Cardiac muscle cell (in vitro differentiated cells and primary cell): ENCODE measurements at regions not wholly inside any gene's neighbourhood (a gene's known extent, or its start where the extent isn't known, plus 50 kb on each side); places are given as distances from the start of the nearest gene placed in this dataset.
A peak's percentile ranks its signal among the peaks of the same experiment; 100 is the strongest.

ENCODE experiments used
- DNase-seq, 2 donors: peaks; one replicate each; pipeline versions ENCODE4 v3.0.0 to v3.0.0-alpha.2; 2010 to 2017; ENCODE audit warnings: low read depth in 1 of 2, low spot score in 1 of 2
- H3K27ac ChIP-seq: fragments of 200-600 bp; sonication (generic); 2 replicates; pipeline ENCODE4 v1.5.1; 2016
- H3K27me3 ChIP-seq: fragments of 200-600 bp; sonication (generic); 2 replicates; pipeline ENCODE4 v1.6.0; 2016; ENCODE audit warnings: control low read depth
- H3K36me3 ChIP-seq: fragments of 200-600 bp; sonication (generic); 2 replicates; pipeline ENCODE4 v1.5.1; 2016; ENCODE audit warnings: control low read depth
- H3K4me1 ChIP-seq: fragments of 200-600 bp; sonication (generic); 2 replicates; pipeline ENCODE4 v1.8.1; 2017; ENCODE audit warnings: low read depth, mild to moderate bottlenecking, mixed run types
- H3K4me3 ChIP-seq: fragments of 200-600 bp; sonication (generic); 2 replicates; pipeline ENCODE4 v1.5.1; 2016; ENCODE audit warnings: mild to moderate bottlenecking
- H3K9me3 ChIP-seq: fragments of 200-600 bp; sonication (generic); 2 replicates; pipeline ENCODE4 v1.5.1; 2017; ENCODE audit warnings: low read depth, mild to moderate bottlenecking, control low read depth
- TF ChIP-seq, protein P1 (sequence below): IDR thresholded peaks from 2 replicates; pipeline ENCODE4 v1.5.1; 2012; ENCODE audit warnings: low read depth, mild to moderate bottlenecking, low read length

DNA sequence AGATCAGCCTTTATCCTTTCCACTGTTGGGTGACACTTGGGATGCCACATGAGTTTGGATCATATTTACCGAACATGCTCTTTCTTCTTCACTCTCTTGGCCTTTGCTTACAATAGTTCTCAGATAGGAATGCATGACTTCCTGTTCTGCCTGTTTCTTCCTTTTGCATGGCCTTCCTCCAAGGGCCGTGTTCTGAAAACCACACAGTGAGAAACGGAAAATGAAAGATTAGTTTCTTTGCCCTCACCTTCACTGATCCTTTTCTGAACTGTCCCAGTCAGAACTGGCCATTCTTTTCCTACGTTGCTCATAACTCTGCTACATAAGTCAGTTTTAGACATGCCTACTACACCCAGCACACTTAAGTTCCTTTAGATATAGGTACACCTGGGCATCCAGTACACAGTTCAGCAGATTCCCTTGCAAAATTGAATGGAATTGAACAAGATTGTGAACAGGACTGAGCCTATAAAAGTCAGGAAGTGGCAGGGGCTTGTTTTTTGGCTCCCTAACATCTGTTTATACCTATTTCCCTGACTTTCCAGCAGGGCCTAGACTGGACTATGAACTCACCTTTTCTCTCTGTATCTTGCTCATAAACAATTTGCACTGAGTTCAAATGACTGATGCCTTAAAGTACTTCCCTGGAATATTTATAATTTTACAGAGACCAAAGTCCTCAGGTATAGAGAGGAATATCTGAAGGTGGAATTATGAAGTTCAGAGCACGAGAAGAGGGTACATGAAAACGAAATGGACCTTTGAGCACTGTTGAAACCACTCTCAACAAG is 186.4 kb upstream of the ST6GAL2 start:
- Histone ChIP-seq H3K9me3 (no peaks in the 10 kb centered on the region), H3K4me3 (no peak overlapping the region), H3K4me1 (no peaks in the 10 kb centered on the region), H3K27ac (no peak overlapping the region), H3K36me3 (no peaks in the 10 kb centered on the region), H3K27me3 (no peaks in the 10 kb centered on the region)
- TF ChIP-seq, protein P1, sequence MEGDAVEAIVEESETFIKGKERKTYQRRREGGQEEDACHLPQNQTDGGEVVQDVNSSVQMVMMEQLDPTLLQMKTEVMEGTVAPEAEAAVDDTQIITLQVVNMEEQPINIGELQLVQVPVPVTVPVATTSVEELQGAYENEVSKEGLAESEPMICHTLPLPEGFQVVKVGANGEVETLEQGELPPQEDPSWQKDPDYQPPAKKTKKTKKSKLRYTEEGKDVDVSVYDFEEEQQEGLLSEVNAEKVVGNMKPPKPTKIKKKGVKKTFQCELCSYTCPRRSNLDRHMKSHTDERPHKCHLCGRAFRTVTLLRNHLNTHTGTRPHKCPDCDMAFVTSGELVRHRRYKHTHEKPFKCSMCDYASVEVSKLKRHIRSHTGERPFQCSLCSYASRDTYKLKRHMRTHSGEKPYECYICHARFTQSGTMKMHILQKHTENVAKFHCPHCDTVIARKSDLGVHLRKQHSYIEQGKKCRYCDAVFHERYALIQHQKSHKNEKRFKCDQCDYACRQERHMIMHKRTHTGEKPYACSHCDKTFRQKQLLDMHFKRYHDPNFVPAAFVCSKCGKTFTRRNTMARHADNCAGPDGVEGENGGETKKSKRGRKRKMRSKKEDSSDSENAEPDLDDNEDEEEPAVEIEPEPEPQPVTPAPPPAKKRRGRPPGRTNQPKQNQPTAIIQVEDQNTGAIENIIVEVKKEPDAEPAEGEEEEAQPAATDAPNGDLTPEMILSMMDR: no peak
- peak in 1 of 2 donors; percentile 41 for DNase-seq

DNA sequence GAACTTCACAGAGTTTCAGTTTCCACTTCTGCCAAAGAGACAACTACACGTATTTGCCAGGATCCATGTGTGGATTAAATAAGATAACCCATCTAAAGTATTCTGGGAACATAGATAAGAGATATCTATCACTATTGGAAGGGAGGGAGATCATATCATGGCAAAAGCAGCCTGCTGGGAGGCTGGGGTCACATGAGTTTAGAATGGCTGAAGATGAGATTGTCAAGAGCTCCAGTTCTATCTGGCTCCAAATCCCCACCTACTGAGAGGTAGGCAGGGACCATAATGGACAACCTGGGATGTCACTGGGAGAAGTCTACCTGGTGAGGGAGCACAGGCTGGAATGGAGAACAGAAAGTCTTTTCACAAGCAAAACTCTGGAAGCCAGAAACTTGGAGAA is 192.6 kb upstream of the ST6GAL2 start:
- TF ChIP-seq, protein P1: no peak
- no peak for DNase-seq
- no peak overlapping the region for H3K4me3 ChIP-seq

DNA sequence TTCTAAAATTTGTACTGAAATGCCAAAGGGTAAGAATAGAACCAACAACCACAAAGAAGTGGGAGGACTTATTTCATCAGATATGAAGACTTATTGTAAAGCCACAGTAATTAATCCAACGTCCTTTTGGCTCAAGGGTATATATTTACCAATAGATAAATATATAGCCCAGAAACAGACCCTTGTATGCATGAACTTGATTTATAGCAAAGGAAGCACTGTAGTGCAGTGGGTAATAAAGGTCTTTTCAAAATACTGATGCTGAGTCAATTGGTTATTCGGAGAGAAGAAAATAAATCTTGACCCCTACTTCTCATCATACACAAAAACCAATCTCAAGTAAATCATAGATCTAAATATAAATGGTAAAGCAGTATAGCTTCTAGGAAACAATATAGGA is 200.5 kb upstream of the ST6GAL2 start:
- Histone ChIP-seq H3K9me3 (no peaks in the 10 kb centered on the region), H3K4me3 (no peak overlapping the region), H3K27me3 (no peaks in the 10 kb centered on the region), H3K4me1 (peaks cover 4% of the 10 kb centered on the region), H3K27ac (no peak overlapping the region), H3K36me3 (no peaks in the 10 kb centered on the region)
- TF ChIP-seq, protein P1: no peak
- no peak for DNase-seq

More for the DNA sequence above, 192.6 kb upstream of the ST6GAL2 start:
- Histone ChIP-seq H3K36me3 (no peaks in the 10 kb centered on the region), H3K9me3 (no peaks in the 10 kb centered on the region), H3K27ac (no peak overlapping the region), H3K27me3 (no peaks in the 10 kb centered on the region), H3K4me1 (no peaks in the 10 kb centered on the region)

DNA sequence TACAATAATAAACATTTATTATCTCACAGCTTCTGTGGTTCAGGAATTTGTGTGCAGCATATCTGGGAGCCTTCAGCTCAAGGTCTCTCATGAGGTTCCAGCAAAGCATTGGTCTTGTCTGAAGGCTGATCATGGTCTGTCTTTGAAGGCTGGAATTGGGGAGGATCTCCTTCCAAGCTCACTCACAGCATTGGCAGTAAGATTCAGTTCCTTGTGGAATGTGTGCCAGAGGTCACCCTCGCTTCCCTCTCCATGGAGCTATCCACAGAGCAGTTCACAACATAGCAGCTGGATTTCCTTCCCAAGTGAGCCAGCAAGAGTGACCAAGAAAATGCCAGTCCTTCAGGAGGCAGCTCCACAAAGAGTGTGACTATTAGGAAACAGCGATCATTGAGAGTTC is 202.2 kb upstream of the ST6GAL2 start:
- H3K9me3 ChIP-seq: no peaks in the 10 kb centered on the region
- H3K4me1 ChIP-seq: peaks cover 4% of the 10 kb centered on the region
- H3K27ac ChIP-seq: no peak overlapping the region
- TF ChIP-seq, protein P1: no peak
- no peaks in the 10 kb centered on the region for H3K27me3 ChIP-seq
- no peak overlapping the region for H3K4me3 ChIP-seq
- peak in 1 of 2 donors; percentile 3 for DNase-seq
- no peaks in the 10 kb centered on the region for H3K36me3 ChIP-seq

DNA sequence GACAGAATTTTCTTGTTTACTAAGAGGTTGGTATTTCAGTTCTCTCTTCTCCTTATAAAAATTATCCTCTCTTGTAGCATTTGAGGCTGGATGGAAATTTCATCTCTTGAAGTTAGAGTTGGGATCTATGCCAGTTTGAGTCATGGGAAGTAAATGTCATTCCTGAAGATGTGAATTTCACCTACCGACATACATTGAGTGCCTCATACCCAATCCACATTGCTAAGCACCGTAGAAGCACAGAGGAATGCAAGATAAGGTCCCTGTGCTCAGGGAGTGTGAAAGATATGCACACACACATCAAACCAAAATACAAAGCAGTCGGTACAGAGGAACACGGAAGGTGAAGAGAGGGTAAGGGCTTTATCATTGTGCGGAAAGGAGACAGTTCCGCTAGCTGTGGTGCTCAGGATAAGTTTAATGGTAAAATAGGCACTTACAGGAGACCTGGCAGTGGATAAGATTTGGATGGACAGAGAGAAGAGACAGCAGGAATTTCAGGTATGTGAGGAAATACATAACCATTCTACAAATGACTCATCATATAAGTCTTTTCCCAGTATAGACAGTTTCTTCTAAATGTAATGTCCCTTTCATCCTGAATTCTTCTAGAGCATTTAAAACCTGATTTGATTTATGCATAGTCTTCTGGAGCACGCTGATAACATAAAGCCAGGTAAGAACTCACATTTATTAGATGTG is 205.3 kb upstream of the ST6GAL2 start:
- peak; percentile 36 to 77 for DNase-seq

More for the DNA sequence above, 205.3 kb upstream of the ST6GAL2 start:
- Histone ChIP-seq H3K27me3 (peaks cover 13% of the 10 kb centered on the region), H3K4me3 (no peak overlapping the region), H3K27ac (peak overlapping the region; percentile 15), H3K4me1 (peaks cover 4% of the 10 kb centered on the region), H3K36me3 (no peaks in the 10 kb centered on the region), H3K9me3 (no peaks in the 10 kb centered on the region)
- TF ChIP-seq, protein P1: no peak
